Panc1 (cell line): ENCODE measurements at regions not wholly inside any gene's neighbourhood (a gene's known extent, or its start where the extent isn't known, plus 50 kb on each side); places are given as distances from the start of the nearest gene placed in this dataset.

Experiments used
- POLR2AphosphoS5 ChIP-seq: IDR thresholded peaks from 2 replicates; pipeline ENCODE4 v1.6.1; 2012; ENCODE audit warnings: mild to moderate bottlenecking, low read depth, low read length, moderate library complexity
- REST ChIP-seq, 2 experiments: IDR thresholded peaks; 2 replicates each; pipeline ENCODE4 v1.6.1; 2011 to 2012; ENCODE audit warnings: low read depth in 2 of 2, control low read depth in 1 of 2, low read length in 1 of 2, mild to moderate bottlenecking in 1 of 2, moderate library complexity in 1 of 2; ENCODE audit not compliant: insufficient read depth in 1 of 2
- SIN3A ChIP-seq: IDR thresholded peaks from 2 replicates; pipeline ENCODE4 v1.6.1; 2012; ENCODE audit warnings: low read depth, mild to moderate bottlenecking, low read length, moderate library complexity, borderline replicate concordance; ENCODE audit not compliant: insufficient read depth
- TCF7L2 ChIP-seq: IDR thresholded peaks from 2 replicates; pipeline ENCODE4 v1.6.1; 2011; ENCODE audit warnings: mild to moderate bottlenecking, low read depth, low read length, inconsistent platforms
- TF ChIP-seq, protein P1 (sequence below): fragments of 450-650 bp; IDR thresholded peaks from 2 replicates; pipeline ENCODE4 v1.5.1; 2017; ENCODE audit warnings: mild to moderate bottlenecking

GRCh38 chr18:53605198-53605597, 619.3 kb downstream of the MBD2 start:
- TF ChIP-seq POLR2AphosphoS5, result no peak
- TF ChIP-seq, protein P1, sequence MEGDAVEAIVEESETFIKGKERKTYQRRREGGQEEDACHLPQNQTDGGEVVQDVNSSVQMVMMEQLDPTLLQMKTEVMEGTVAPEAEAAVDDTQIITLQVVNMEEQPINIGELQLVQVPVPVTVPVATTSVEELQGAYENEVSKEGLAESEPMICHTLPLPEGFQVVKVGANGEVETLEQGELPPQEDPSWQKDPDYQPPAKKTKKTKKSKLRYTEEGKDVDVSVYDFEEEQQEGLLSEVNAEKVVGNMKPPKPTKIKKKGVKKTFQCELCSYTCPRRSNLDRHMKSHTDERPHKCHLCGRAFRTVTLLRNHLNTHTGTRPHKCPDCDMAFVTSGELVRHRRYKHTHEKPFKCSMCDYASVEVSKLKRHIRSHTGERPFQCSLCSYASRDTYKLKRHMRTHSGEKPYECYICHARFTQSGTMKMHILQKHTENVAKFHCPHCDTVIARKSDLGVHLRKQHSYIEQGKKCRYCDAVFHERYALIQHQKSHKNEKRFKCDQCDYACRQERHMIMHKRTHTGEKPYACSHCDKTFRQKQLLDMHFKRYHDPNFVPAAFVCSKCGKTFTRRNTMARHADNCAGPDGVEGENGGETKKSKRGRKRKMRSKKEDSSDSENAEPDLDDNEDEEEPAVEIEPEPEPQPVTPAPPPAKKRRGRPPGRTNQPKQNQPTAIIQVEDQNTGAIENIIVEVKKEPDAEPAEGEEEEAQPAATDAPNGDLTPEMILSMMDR, result no peak
- TF ChIP-seq REST (IDR thresholded peaks at IDR 0.05; ENCODE audit: insufficient read depth in 1 of 2, low read depth in 2 of 2, low read length in 1 of 2), result no peak
- TF ChIP-seq SIN3A, result no peak
- no peak for TF ChIP-seq TCF7L2
